NCI-H2227 (cell line): ENCODE measurements at regions not wholly inside any gene's neighbourhood (a gene's known extent, or its start where the extent isn't known, plus 50 kb on each side); places are given as distances from the start of the nearest gene placed in this dataset.
A peak's percentile ranks its signal among the peaks of the same experiment; 100 is the strongest.
"Not testable (repeated sequence)": the region's sequence is repeated elsewhere in the genome, so short reads cannot be mapped to it uniquely, and the experiment has no call there.

Experiments used
- DNase-seq: peaks from one replicate; lab custom pipeline; 2025; ENCODE audit not compliant: unreplicated experiment; lab: John Stamatoyannopoulos, UW

GRCh38 chr1:120544434-120544833, 129.6 kb downstream of the NBPF8 start:
- DNase-seq, result not testable (repeated sequence)

DNA sequence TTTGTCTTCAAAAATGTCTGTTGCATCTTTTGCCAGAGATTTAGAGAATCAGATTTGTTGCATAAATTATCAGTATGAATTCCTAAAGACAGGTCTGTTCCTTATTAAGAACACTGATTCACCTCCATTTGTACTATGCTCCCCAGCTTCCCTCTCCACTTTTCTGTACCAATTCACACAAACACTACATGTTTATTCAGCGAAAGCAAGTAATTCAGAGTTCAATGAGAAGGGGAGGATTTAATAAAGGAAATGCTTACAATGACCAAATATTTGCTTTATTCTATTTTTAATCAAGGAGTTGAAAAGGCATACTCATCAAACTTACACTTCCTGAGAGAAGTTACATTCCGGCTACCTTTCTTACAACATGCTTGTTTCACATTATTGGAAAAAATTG, 135.5 kb downstream of the NBPF8 start:
- DNase-seq, result not testable (repeated sequence)

DNA sequence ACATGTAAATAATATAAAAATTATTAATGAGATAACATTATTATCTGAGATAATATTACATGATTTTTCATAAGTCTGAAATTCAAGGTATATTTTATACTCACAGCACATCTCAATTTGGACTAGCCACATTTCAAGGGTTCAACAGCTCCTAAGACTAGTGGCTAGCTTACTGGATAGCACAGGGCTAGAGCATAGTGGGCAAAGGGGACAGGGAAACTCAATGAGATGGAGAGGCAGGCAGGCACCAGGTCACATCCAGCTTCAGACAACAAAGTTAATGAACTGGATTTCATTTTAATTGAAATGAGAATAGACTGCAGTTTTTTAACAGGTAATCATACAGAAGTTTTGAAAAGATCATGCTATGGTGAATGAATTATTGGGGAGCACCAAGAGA, 137.4 kb downstream of the NBPF8 start:
- DNase-seq, result not testable (repeated sequence)

DNA sequence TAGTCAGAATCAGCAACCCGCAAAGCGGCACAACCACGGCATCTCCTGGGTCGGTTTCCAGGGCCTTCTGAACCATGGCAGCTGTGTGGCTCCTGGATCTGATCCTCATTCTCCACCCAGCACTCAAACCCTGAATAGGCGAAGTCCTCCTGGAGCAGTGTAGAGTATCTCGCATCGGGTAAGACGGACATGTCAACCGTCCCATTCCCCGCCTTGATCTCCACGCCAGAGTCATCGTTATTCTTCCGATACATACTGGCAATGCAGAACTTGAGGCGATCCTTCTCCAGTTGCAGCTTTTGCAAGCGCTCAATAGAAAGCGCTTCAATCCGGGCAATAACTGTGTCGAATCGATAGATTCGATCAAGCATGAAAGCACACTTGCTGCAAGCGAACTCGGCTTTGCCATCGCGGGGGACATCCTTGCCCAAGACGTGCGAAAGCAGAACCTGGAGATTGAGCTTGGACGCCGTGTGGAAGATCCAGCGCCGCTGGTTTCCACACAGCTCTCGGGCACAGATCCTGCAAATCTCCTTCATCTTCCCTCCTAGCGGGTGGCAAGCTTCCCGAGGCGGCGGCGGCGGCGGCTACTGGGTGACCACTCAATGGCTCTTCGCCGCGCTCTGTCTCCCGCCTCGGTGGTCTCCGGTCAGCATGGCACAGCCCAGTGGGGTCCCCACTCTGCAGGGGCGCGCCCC, 142.9 kb downstream of the NBPF8 start:
- not testable (repeated sequence) for DNase-seq

GRCh38 chr1:120558303-120559060, 143.6 kb downstream of the NBPF8 start:
- peak; percentile 64 for DNase-seq

DNA sequence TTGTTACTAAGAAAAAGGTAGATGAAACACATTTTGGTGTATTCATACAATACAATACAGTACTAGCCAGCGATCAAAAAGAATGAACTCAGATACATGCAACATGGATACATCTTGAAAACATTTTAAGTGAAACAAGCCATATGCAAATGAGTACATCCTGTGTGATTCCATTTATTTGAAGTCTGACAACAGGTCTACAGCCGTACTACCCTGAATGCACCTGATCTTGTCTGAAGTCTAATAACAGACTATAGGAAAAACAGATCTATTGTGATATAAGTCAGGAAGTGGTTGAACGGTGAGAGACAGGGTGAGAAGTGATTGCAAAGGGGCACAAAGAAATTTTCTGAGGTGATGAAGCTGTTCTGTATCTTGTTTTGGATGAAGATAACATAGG, 146.9 kb downstream of the NBPF8 start:
- not testable (repeated sequence) for DNase-seq

DNA sequence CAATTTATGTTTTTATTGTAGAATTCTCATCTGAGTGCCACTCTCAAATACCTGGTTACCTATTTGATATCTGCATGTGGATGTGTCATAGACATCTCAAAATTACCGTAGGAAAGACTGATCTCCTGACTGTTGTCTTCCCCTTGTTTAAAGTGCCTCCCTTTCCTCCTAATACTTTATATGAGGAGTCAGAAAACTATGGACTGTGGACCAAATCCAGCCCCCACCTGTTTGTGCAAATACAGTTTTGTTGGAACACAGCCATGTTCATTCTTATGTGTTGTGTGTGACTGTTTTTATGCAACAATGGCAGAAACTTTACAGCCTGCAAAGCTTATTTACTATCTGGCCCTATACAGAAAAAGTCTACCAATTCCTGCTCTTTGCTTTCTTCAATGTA, 150.6 kb downstream of the NBPF8 start:
- DNase-seq, result not testable (repeated sequence)

DNA sequence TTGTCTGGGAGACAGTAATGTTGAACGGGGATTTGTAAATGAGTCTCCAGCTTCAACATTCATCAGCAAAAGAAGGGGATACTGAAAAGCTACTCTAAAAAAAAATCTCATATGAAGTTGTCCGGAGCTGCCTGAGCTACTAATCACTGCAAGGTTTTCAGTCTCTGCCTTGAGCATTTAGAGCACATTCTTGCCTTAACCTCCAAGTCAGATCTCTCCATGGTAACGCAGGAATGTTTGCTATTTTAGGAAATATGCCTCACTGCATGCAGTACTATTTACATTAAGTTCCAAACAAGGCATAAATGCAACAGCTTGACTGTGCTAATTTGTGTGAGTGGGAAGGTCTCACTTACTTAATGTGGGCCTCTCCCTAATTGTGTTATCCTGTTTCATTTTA, 152.8 kb downstream of the NBPF8 start:
- DNase-seq, result not testable (repeated sequence)

DNA sequence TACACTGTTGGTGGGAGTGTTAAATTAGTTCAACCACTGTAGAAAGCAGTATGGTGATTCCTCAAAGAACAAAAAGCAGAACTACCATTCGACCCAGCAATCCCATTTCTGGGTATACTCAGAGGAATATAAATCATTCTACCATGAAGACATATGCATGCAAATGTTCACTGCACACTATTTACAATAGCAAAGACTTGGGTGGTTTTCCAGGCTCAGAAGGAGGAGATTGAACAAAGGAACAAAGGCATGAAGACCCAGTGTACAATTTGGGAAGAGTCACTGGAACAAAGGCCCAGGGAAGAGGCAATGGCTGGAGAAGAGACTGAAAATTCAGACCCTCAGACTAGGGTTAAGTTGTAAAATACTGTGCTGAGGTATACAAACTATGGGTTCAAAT, 148.5 kb upstream of the NBPF26 start:
- not testable (repeated sequence) for DNase-seq

DNA sequence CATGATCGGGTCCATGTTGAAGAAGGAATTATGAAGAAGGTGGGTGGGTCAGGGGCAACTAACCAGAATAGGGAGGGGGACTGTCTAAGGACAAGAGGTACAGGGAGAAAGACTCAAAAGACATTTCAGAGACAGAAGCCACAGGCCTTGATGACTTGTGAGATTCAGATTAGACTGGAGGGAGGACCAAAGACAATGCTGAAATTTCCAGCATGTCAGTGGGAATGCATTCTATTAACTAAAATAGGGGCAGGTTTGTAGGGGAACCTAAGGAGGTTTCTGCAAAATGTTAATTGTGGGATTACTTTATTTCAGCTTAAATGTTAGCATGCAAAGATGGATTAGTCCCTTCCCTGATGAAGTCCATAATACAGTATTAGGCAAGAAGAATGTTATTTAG, 141.6 kb upstream of the NBPF26 start:
- not testable (repeated sequence) for DNase-seq

GRCh38 chr1:120586053-120586452, 137.7 kb upstream of the NBPF26 start:
- DNase-seq, result not testable (repeated sequence)

GRCh38 chr1:120588811-120589210, 134.9 kb upstream of the NBPF26 start:
- DNase-seq, result not testable (repeated sequence)

GRCh38 chr1:120591774-120592173, 132.0 kb upstream of the NBPF26 start:
- DNase-seq, result not testable (repeated sequence)

DNA sequence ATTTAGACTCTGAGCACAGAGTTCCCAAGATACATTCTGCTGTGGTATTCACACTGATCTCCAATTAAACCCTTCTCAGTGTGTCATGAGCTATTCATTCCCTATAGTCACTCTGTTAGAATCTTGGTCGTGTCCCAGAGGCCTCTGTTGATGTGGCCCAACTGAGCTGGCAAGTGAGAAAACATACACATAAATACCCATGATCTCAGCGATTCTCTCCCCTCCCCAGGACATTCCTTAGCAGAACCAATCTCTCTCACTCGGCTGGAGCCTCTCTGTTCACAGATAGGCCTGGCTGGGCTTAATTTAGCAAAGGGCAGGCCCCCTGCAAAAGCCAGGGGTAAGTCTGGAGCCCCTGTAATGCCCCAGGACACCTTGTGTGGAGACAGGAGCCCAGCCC, 130.8 kb upstream of the NBPF26 start:
- DNase-seq, result not testable (repeated sequence)

GRCh38 chr1:120593648-120594047, 130.1 kb upstream of the NBPF26 start:
- not testable (repeated sequence) for DNase-seq

GRCh38 chr1:120598331-120598951, 125.3 kb upstream of the NBPF26 start:
- DNase-seq, result not testable (repeated sequence)

- DNase-seq, result not testable (repeated sequence)
These were observed 124.2 kb upstream of the NBPF26 start for GRCh38 chr1:120599511-120599910.

GRCh38 chr1:120600442-120601041, 123.2 kb upstream of the NBPF26 start:
- not testable (repeated sequence) for DNase-seq

GRCh38 chr1:120607882-120608281, 115.9 kb upstream of the NBPF26 start:
- DNase-seq, result not testable (repeated sequence)

- DNase-seq, result not testable (repeated sequence)
These were observed 115.3 kb upstream of the NBPF26 start for GRCh38 chr1:120608314-120609014.
